BLaER1 treated with 17β-estradiol and CSF1 and Interleukin-3, amounts not matched to agents 10 nM and 100 nM (cell line): ENCODE measurements at regions not wholly inside any gene's neighbourhood (a gene's known extent, or its start where the extent isn't known, plus 50 kb on each side); places are given as distances from the start of the nearest gene placed in this dataset.

ENCODE experiments used
- H3K27ac ChIP-seq, 11 experiments: shearing (Covaris generic); formaldehyde crosslinking; 2 replicates each; pipeline ENCODE4 v1.8.1; 2022
- H3K27me3 ChIP-seq, 11 experiments: shearing (Covaris generic); formaldehyde crosslinking; 2 replicates each; pipeline ENCODE4 v1.8.1; 2022
- H3K36me3 ChIP-seq, 11 experiments: shearing (Covaris generic); formaldehyde crosslinking; 2 replicates each; pipeline ENCODE4 v1.8.1; 2022
- H3K4me1 ChIP-seq, 10 experiments: shearing (Covaris generic); formaldehyde crosslinking; 2 replicates each; pipeline ENCODE4 v1.8.1; 2022
- H3K4me2 ChIP-seq, 11 experiments: shearing (Covaris generic); formaldehyde crosslinking; 2 replicates each; pipeline ENCODE4 v1.8.1; 2022
- H3K4me3 ChIP-seq, 10 experiments: shearing (Covaris generic); formaldehyde crosslinking; 2 replicates each; pipeline ENCODE4 v1.8.1; 2022
- H3K9ac ChIP-seq, 11 experiments: shearing (Covaris generic); formaldehyde crosslinking; 2 replicates each; pipeline ENCODE4 v1.8.1; 2022
- H3K9me3 ChIP-seq, 11 experiments: shearing (Covaris generic); formaldehyde crosslinking; replicated peaks in 1 of 11; 2 replicates each; pipeline ENCODE4 v1.8.1; 2022
- H4K20me1 ChIP-seq, 11 experiments: shearing (Covaris generic); formaldehyde crosslinking; 2 replicates each; pipeline ENCODE4 v1.8.1; 2022
- Cebpa-rat ChIP-seq, 11 experiments: shearing (Covaris generic); IDR thresholded peaks; 2 replicates each; pipeline ENCODE4 v1.8.1; 2022

DNA sequence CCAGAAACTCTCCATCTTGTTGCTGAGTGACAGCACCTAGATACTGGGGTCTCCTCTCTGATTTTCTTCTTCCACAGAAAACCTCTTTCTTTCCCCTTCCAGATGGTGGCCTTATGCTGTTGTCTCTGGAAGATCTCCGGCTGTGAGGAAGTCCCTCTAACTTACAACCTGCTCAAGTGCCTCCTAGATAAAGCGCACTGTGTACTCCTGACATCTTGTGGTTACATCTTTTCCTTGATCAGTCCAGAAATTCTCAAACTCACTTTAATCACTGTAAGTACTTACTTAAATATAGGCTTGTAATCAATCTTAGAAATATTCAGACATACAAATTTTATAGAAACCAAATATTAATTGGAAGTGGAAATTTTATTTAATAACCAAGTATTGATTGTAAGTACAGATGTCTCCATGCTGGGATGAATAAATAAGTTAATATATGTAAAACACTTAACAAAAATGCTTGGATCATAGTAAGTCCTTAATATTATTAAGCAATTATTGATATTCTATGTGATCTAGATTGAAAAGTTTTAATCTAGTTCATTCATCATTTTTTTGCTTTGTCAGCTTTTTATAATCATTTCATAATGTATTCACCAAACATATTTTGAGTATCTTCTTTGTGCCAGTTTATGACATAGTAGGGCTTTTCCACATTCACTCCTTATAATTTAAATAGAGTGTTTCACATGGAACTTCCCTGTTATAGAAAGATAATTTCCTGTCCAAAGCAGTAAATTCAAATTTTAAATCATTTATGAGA, 1381.4 kb upstream of the CDH6 start:
- H4K20me1 ChIP-seq: no peaks in the 10 kb centered on the region
- no peak overlapping the region for H3K4me2 ChIP-seq
- no peaks in the 10 kb centered on the region for H3K27me3 ChIP-seq
- no peak overlapping the region for H3K9ac ChIP-seq
- no peak overlapping the region for H3K4me3 ChIP-seq
- TF ChIP-seq Cebpa-rat (IDR thresholded peaks at IDR 0.05): no peak
- H3K4me1 ChIP-seq: no peaks in the 10 kb centered on the region
- no peak overlapping the region for H3K27ac ChIP-seq
- H3K36me3 ChIP-seq: no peaks in the 10 kb centered on the region
- H3K9me3 ChIP-seq: no peaks in the 10 kb centered on the region

DNA sequence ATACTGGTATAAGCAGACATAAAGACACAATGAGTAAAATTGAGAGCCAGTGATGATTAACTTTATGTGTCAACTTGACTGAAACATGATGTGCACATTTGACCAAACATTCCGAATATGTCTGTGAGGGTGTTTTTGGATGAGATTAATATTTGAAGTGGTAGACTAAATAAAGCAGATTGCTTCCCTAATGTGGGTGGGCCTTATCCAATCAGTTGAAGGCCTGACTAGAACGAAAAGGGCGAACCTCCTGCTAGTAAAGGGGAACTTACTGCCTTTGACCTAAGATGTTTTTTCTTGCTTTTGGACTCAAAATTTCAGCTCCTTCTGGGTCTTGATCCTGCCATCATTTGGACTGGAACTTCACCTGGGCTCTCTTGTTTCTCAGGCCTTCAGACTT, 1387.7 kb upstream of the CDH6 start:
- no peak overlapping the region for H3K27ac ChIP-seq
- H3K4me2 ChIP-seq: no peak overlapping the region
- H3K4me3 ChIP-seq: no peak overlapping the region
- H3K36me3 ChIP-seq: no peaks in the 10 kb centered on the region
- no peaks in the 10 kb centered on the region for H3K27me3 ChIP-seq
- H3K9me3 ChIP-seq: no peaks in the 10 kb centered on the region
- H3K4me1 ChIP-seq: no peaks in the 10 kb centered on the region
- no peak overlapping the region for H3K9ac ChIP-seq
- H4K20me1 ChIP-seq: no peaks in the 10 kb centered on the region
- no peak for TF ChIP-seq Cebpa-rat (IDR thresholded peaks at IDR 0.05)

DNA sequence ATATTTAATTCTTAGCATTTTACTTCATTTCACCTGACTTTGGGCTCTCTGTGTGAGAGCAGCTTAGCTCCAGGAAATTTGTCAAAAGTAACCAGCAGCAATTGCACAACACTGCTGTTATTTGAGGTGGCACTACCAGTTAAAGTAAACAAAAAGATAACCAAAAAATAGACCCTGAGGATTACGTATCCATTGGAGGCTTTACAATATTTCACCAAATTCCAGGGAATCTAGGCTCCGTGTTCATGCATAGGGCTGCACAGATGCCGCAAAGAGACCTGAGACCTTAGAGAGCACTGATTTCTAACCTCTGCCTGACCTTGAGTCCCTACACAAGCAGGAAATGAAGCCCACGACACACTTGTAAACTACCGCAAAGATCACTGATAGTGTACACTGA, 1392.7 kb upstream of the CDH6 start:
- H3K4me1 ChIP-seq: no peaks in the 10 kb centered on the region
- H3K9me3 ChIP-seq: no peaks in the 10 kb centered on the region
- no peak overlapping the region for H3K9ac ChIP-seq
- H3K36me3 ChIP-seq: no peaks in the 10 kb centered on the region
- no peak overlapping the region for H3K4me2 ChIP-seq
- H3K4me3 ChIP-seq: no peak overlapping the region
- H3K27me3 ChIP-seq: no peaks in the 10 kb centered on the region
- TF ChIP-seq Cebpa-rat (IDR thresholded peaks at IDR 0.05): no peak
- no peak overlapping the region for H3K27ac ChIP-seq
- H4K20me1 ChIP-seq: no peaks in the 10 kb centered on the region

DNA sequence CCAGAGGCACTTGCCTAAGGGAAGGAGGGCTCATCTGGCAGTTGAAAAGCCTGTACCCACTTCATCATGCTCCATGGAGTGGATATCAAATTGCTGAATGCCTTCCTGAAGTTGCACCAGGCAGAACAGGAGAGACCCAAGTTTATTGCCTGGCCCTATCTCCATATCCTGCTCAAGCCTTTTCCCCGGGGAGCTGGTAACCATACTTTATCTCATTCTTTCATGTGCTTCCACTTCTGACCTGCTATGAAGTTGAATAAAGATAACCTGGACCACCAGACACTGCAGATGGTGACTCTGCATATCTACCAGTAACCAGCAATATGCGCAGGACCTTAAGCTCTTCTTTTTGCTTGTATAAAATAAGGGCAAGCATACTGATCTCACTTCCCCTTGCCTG, 1397.5 kb upstream of the CDH6 start:
- Histone ChIP-seq H3K4me1 (no peaks in the 10 kb centered on the region), H4K20me1 (no peaks in the 10 kb centered on the region), H3K36me3 (no peaks in the 10 kb centered on the region), H3K9ac (no peak overlapping the region), H3K4me3 (no peak overlapping the region), H3K27me3 (no peaks in the 10 kb centered on the region), H3K27ac (no peak overlapping the region), H3K4me2 (no peak overlapping the region), H3K9me3 (no peaks in the 10 kb centered on the region)
- no peak for TF ChIP-seq Cebpa-rat (IDR thresholded peaks at IDR 0.05)

DNA sequence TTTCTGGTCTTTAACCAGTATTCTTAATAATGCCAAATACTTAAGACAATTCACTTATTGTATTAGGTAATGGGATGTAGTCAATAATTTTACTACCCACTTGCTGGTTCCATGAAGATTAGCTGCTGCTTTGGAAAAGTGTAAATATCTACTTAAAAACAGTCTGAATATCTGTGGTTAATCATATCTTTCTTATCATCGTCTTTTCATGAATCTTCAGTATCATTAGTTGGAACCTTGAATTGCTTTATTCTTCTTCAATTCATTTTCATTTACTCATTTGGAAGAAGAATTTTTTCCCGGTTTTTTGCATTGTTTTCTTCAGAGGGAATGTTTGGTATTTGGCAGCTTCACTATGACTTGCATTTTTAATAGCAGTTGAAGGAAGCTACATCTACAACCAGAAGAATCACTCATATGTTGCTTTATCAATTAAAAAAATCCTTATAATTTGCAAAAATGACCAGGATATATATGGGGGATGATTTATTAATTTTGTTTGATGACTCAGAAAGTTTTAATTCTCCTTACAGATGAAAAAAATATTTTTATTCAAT, 1398.3 kb upstream of the CDH6 start:
- H3K36me3 ChIP-seq: no peaks in the 10 kb centered on the region
- H3K4me1 ChIP-seq: no peaks in the 10 kb centered on the region
- H4K20me1 ChIP-seq: no peaks in the 10 kb centered on the region
- H3K9me3 ChIP-seq: no peaks in the 10 kb centered on the region
- H3K4me3 ChIP-seq: no peak overlapping the region
- no peak for TF ChIP-seq Cebpa-rat (IDR thresholded peaks at IDR 0.05)
- no peak overlapping the region for H3K4me2 ChIP-seq
- no peaks in the 10 kb centered on the region for H3K27me3 ChIP-seq
- H3K27ac ChIP-seq: no peak overlapping the region
- H3K9ac ChIP-seq: no peak overlapping the region

DNA sequence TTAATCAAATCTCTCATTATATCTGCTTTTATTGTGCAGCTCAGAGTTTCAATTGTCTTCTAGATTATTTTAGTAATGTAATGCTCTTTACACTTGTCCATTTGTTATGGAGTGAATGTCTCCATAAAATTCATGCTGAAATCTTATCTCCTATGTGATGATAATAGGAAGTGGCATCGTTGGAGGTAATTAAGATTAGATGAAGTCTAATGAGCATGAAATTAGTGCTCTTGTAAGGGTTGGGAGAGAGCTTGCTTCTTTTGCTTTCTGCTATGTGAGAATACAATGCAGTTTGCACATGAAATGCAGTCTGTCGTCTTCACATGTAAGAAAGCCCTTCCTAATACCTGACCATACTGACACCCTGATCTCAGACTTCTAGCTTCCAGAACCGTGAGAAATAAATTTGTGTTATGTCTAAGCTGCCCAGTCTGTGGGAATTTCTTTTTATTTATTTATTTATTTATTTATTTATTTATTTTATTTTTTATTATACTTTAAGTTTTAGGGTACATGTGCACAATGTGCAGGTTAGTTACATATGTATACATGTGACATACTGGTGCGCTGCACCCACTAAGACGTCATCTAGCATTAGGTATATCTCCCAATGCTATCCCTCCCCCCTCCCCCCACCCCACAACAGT, 1399.2 kb upstream of the CDH6 start:
- Histone ChIP-seq H3K27me3 (no peaks in the 10 kb centered on the region), H3K9me3 (no peaks in the 10 kb centered on the region), H3K4me1 (no peaks in the 10 kb centered on the region), H3K4me3 (no peak overlapping the region), H4K20me1 (no peaks in the 10 kb centered on the region), H3K9ac (no peak overlapping the region), H3K36me3 (no peaks in the 10 kb centered on the region), H3K4me2 (no peak overlapping the region), H3K27ac (no peak overlapping the region)
- TF ChIP-seq Cebpa-rat (IDR thresholded peaks at IDR 0.05): no peak

DNA sequence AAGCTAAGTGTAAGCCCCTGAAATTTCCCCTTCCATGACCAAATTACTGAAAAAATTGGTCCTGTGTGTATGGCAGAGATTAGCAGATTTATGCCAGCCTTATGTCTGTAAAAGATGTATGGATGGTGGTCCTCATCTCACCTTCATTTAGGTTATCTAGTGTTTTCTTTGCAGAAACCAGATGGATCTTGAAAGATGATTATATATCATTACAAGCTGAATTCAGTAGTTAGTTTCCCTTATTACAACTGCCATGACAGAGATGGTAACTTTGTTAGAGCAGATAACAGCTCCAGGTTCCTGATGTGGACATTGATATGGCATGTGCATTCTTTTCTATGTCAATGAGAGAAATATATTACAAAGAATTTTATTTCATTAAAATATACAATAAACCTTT, 1403.2 kb upstream of the CDH6 start:
- no peak for TF ChIP-seq Cebpa-rat (IDR thresholded peaks at IDR 0.05)
- H4K20me1 ChIP-seq: no peaks in the 10 kb centered on the region
- H3K4me2 ChIP-seq: no peak overlapping the region
- H3K27ac ChIP-seq: no peak overlapping the region
- no peaks in the 10 kb centered on the region for H3K4me1 ChIP-seq
- no peak overlapping the region for H3K4me3 ChIP-seq
- no peaks in the 10 kb centered on the region for H3K27me3 ChIP-seq
- no peaks in the 10 kb centered on the region for H3K36me3 ChIP-seq
- H3K9me3 ChIP-seq: no peaks in the 10 kb centered on the region
- H3K9ac ChIP-seq: no peak overlapping the region

DNA sequence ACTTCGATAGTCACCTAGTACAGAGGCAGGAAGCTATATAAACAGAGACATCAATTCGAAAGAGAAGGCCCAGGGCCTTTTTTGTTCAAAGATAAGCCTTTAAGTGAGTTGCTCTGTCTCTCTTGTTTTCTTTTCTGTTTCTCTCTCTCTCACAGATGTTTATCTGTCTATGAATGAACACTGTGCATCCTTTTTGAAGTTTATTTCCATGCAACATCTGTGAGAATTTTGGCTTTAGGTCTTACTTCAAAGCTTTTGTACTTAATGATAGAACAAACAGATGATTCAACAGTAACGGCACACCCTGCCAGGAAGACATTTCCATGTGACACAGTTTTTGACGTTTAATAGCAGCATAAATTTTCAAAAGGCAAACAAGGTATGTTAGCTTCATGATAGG, 1413.1 kb upstream of the CDH6 start:
- Histone ChIP-seq H3K27me3 (no peaks in the 10 kb centered on the region), H3K4me1 (no peaks in the 10 kb centered on the region), H3K9me3 (no peaks in the 10 kb centered on the region), H3K9ac (no peak overlapping the region), H3K36me3 (no peaks in the 10 kb centered on the region), H4K20me1 (no peaks in the 10 kb centered on the region), H3K4me2 (no peak overlapping the region), H3K4me3 (no peak overlapping the region), H3K27ac (no peak overlapping the region)
- no peak for TF ChIP-seq Cebpa-rat (IDR thresholded peaks at IDR 0.05)

DNA sequence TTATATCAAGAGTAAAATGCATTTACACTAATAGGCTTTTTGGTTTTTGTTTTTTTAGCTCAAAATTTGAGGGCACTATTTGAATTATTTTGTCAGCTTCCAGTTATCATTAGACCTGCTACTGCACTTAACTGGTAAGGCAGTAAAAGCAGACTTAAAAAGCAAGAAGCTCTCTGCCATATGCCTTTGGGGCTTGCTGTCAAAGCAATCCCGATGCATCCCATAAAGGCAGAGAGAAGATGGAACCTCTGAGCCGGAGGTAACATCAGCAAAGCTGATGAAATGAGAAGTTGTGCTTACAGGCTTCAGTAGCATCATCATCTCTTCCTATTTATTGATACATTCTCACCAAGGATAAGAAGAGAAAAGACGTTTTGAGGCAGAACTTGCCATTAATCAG, 1414.3 kb upstream of the CDH6 start:
- H3K27me3 ChIP-seq: no peaks in the 10 kb centered on the region
- H3K4me3 ChIP-seq: no peak overlapping the region
- no peak overlapping the region for H3K27ac ChIP-seq
- no peaks in the 10 kb centered on the region for H3K9me3 ChIP-seq
- no peaks in the 10 kb centered on the region for H3K36me3 ChIP-seq
- H4K20me1 ChIP-seq: no peaks in the 10 kb centered on the region
- TF ChIP-seq Cebpa-rat (IDR thresholded peaks at IDR 0.05): no peak
- H3K4me2 ChIP-seq: no peak overlapping the region
- no peak overlapping the region for H3K9ac ChIP-seq
- no peaks in the 10 kb centered on the region for H3K4me1 ChIP-seq

DNA sequence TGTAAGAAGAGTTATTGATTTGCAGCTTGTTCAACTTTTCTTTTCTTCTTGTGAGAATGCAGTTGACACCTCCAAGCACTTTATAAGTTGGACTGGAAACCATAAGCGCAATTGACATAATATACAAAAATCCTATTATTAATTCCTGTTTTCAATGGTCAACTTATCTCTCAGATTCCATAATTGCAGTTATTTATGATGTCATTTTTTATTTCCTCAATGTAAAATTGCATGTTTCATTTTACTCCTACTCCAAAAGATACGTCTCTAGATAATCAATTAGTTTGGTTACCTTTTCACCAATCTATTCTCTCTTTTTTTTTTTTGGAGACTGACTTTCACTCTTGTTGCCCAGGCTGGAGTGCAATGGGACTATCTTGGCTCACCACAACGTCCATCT, 1416.1 kb upstream of the CDH6 start:
- no peak overlapping the region for H3K9ac ChIP-seq
- no peak overlapping the region for H3K4me3 ChIP-seq
- H4K20me1 ChIP-seq: no peaks in the 10 kb centered on the region
- H3K4me2 ChIP-seq: no peak overlapping the region
- H3K36me3 ChIP-seq: no peaks in the 10 kb centered on the region
- no peak for TF ChIP-seq Cebpa-rat (IDR thresholded peaks at IDR 0.05)
- no peak overlapping the region for H3K27ac ChIP-seq
- no peaks in the 10 kb centered on the region for H3K27me3 ChIP-seq
- no peaks in the 10 kb centered on the region for H3K9me3 ChIP-seq
- no peaks in the 10 kb centered on the region for H3K4me1 ChIP-seq
